Aorta (tissue), 5 donors: ENCODE measurements at regions not wholly inside any gene's neighbourhood (a gene's known extent, or its start where the extent isn't known, plus 50 kb on each side); places are given as distances from the start of the nearest gene placed in this dataset.
"Not testable (repeated sequence)": the region's sequence is repeated elsewhere in the genome, so short reads cannot be mapped to it uniquely, and the experiment has no call there.

Experiments
- ATAC-seq: fragments of 200-7000 bp; cut with Tn5 transposase; one replicate; pipeline ENCODE4 v1.9.1; 2022; ENCODE audit warnings: moderate library complexity; ENCODE audit not compliant: low FRiP score
- DNase-seq, 2 donors: peaks; one replicate each; pipeline ENCODE4 v3.0.0-alpha.2; 2020
- H3K27ac ChIP-seq, 2 donors: one replicate each; pipeline ENCODE4 v1.5.1; 2013; ENCODE audit warnings: low read length in 2 of 2, mild to moderate bottlenecking in 2 of 2, moderate library complexity in 2 of 2, control low read depth in 1 of 2, inconsistent platforms in 1 of 2, low read depth in 1 of 2
- H3K27me3 ChIP-seq, 2 donors: one replicate each; pipeline ENCODE4 v1.6.1; 2013; ENCODE audit warnings: control low read depth in 1 of 2, low read length in 1 of 2, mild to moderate bottlenecking in 1 of 2, moderate library complexity in 1 of 2; ENCODE audit not compliant: insufficient read depth in 2 of 2, control insufficient read depth in 1 of 2
- H3K36me3 ChIP-seq, 2 donors: one replicate each; pipeline ENCODE4 v1.6.1; 2013; ENCODE audit warnings: control low read depth in 1 of 2, low read length in 1 of 2, mild to moderate bottlenecking in 1 of 2; ENCODE audit not compliant: insufficient read depth in 2 of 2, control insufficient read depth in 1 of 2
- H3K4me1 ChIP-seq, 2 donors: one replicate each; pipeline ENCODE4 v1.6.1; 2013; ENCODE audit warnings: low read length in 2 of 2, control low read depth in 1 of 2, mild to moderate bottlenecking in 1 of 2, moderate library complexity in 1 of 2; ENCODE audit not compliant: insufficient read depth in 2 of 2, control insufficient read depth in 1 of 2
- H3K4me3 ChIP-seq, 2 donors: one replicate each; pipeline ENCODE4 v1.5.1; 2013; ENCODE audit warnings: low read length in 2 of 2, control low read depth in 1 of 2, mild to moderate bottlenecking in 1 of 2
- H3K9me3 ChIP-seq: one replicate; pipeline ENCODE4 v1.6.1; 2013; ENCODE audit warnings: mild to moderate bottlenecking, low read length; ENCODE audit not compliant: control insufficient read depth
- WGBS, 2 donors: extraction: QIAGEN DNeasy Blood & Tissue Kit; methylation state at CpG; one replicate each; pipeline ENCODE4 v1.1.7; 2013; 5-methylcytosine and 5-hydroxymethylcytosine counted together
- intact Hi-C, 2 donors: fragments of 100-400 bp; cut with DNase I; formaldehyde crosslinking; loops; one replicate each; pipeline versions ENCODE4 v1.14.2 to v1.15.0; 2022
- donor health status: healthy with polysubstance abuse.
- donor health status: Bipolar disorder and iron deficiency.
- donor health status: DM: no; HTN: no; CAD: no.
- donor health status: DM: no; HTN: no; CAD: no.
- donor health status: DM: yes; HTN: yes; CAD: no.

DNA sequence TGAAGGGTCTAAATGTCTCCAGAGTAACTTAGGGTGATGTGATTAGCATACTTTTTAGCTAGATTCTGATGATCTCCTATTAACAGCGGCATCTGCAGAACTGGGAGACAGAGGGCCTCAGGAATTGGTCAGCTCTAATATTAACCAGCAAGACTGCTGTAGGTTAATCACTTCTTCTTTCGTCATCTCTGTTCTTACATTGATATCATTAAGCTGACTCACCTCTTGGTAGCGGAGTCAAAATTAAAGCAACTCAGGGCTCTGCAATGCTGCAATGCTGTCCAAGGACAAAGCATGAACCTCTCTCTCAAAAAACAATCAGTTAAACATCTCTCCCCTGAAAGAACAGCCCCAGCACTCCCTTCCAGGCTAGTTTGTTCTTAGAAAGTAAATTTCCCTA is 57.5 kb upstream of the TRA2B start:
- intact Hi-C loops, result no loop called here
- Histone ChIP-seq H3K4me1 (peaks cover 0 to 2% of the 10 kb centered on the region in 2 donors), H3K27ac (no peak overlapping the region), H3K9me3 (no peaks in the 10 kb centered on the region), H3K36me3 (no peaks in the 10 kb centered on the region), H3K27me3 (no peaks in the 10 kb centered on the region), H3K4me3 (no peak overlapping the region)
- WGBS, 2 donors, result 80 to 90% methylated on average over 3 of the region's 3 CpGs
- no peak for DNase-seq
- ATAC-seq, result peak; percentile 58

DNA sequence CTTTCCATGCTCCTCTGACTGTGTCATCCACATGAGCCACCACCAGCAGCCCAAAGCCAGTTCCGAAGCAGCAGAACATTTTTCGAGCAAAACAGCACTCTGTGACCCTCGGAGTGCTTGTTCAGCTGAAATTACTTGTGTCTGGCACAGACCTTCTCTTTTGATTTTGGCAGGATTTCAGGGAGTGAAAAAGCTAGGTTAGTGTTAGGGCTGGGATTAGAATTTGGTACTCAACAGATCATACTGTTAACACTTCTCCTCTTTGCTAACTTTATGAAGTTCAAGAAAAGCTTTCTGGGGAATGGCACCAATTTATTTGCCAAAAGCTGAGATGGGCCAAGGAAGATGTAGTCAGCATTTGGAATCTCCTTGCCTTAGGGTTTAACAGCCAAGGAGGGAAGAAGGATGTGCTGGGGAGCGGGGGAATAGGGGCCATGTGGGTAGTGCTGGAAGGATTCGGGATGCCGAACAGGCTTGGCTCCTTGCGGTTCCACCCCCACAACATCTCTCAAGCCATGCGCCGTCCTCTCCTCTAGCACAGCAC is 55.1 kb upstream of the TRA2B start:
- Histone ChIP-seq H3K27me3 (no peaks in the 10 kb centered on the region), H3K4me3 (no peak overlapping the region), H3K27ac (no peak overlapping the region), H3K36me3 (no peaks in the 10 kb centered on the region), H3K9me3 (no peaks in the 10 kb centered on the region), H3K4me1 (peaks cover 0 to 2% of the 10 kb centered on the region in 2 donors)
- intact Hi-C loops, result no loop called here
- 7 to 14% methylated on average over 9 of the region's 9 CpGs for WGBS, 2 donors
- DNase-seq (no peak), ATAC-seq (peak; percentile 78)

DNA sequence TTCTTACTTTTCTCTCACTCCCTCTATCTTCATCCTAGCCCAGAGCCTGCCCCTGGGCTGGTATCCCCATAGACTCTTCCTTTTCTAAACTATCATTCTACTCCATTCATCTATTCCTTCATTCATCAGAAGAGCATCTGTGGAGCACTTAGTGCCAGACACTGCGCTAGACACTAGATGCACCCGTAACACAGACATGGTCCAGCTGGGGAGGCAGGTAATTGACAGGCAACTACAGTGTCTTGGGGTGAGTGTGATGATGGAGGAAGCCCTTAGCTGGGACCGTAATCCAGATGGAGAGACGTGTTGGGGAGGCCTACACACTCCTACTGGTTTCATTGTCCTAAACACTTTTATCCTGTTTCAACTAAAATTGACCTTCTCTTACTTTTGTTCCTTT is 53.2 kb upstream of the TRA2B start:
- H3K4me1 ChIP-seq, intact Hi-C loops, DNase-seq, H3K4me3 ChIP-seq, H3K27ac ChIP-seq, H3K27me3 ChIP-seq, H3K36me3 ChIP-seq, H3K9me3 ChIP-seq, ATAC-seq: not testable (repeated sequence)
- 88 to 98% methylated on average over 3 to 4 of the region's 4 CpGs for WGBS, 2 donors

DNA sequence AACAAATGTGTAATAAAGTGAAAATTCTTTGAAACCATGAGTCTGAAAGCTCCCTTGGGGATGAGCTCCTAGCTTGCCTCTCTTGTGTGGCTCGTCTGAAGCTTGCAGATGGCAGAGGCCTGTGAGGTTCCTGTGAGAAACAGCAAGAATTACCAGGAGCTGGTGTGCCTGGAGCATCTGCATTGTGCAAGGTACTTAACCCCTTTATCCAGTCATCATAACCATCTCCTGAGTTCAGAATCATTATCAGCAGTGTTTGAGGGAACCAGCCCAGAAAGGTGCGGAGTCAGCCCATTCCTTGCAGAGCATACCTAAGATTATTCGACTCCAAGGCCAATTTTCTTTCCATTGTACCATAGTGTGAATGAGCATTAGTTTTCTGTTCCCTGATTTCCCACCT is 51.7 kb upstream of the TRA2B start:
- Histone ChIP-seq H3K27ac (no peak overlapping the region), H3K9me3 (no peaks in the 10 kb centered on the region), H3K4me1 (peaks cover 0 to 2% of the 10 kb centered on the region in 2 donors), H3K36me3 (no peaks in the 10 kb centered on the region), H3K4me3 (no peak overlapping the region), H3K27me3 (no peaks in the 10 kb centered on the region)
- no peak for ATAC-seq
- intact Hi-C loops, result no loop called here
- WGBS, 2 donors, result 76 to 87% methylated on average over 3 of the region's 3 CpGs
- no peak for DNase-seq

DNA sequence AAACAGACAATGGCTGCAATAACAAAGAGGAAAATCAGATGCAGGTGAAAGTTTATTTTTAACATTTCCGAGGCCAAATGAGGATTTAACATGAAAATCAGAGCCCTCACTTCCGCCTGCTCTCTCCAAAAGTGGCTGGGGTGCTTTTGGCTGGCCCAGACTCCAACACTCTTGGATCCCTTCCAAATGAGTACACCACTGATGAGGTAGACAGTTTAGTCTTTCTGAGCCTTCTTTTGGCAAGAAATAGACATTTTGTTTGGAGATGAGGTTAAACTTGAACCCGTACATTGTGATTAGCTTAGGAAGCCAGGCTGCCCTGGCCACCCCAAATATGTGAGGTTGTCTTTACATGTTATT is 51.0 kb upstream of the TRA2B start:
- DNase-seq (no peak), ATAC-seq (no peak)
- Histone ChIP-seq H3K9me3 (no peaks in the 10 kb centered on the region), H3K4me3 (no peak overlapping the region), H3K27ac (no peak overlapping the region), H3K36me3 (no peaks in the 10 kb centered on the region), H3K27me3 (no peaks in the 10 kb centered on the region), H3K4me1 (peaks cover 0 to 2% of the 10 kb centered on the region in 2 donors)
- intact Hi-C loops, result no loop called here
- 84 to 88% methylated on average over 3 of the region's 3 CpGs for WGBS, 2 donors

DNA sequence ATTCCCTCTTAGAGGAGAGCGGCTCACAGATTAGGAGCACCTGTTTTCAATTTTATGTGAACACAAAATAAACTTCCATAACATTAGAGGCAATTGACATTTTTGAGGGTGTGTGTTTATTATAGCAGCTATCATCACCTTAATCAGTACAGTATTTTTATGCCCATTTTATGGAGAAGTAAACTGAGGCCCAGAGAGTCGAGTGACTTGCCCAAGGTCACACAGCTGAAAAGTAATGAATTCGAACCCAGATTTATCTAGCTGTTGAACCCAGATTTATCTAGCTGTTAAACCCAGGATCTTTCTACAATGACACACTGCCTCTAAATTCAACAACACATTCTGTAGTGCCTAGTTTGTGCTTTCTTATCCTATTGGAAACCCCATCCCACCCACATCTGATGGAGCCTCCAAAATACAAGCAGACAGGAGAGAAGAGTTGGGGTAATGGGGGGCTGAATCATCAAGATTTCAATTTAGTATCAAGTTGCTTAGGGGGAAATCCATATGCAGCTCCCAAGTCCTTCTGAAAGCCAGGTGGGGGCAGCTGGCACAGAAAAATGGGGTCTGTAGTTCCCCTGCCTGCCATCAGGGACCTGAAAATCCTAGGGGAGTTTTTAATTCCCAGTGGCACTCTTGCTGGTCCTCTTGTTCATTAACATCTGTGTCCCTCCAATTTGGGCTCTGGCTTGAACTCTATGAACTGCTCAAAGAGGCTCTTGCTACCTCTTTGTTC is 50.4 kb upstream of the TRA2B start:
- Histone ChIP-seq H3K27me3 (no peaks in the 10 kb centered on the region), H3K4me1 (peaks cover 0 to 2% of the 10 kb centered on the region in 2 donors), H3K4me3 (no peak overlapping the region), H3K9me3 (no peaks in the 10 kb centered on the region), H3K27ac (no peak overlapping the region), H3K36me3 (no peaks in the 10 kb centered on the region)
- 91 to 92% methylated on average over 3 of the region's 3 CpGs for WGBS, 2 donors
- intact Hi-C loops, result no loop called here
- no peak for ATAC-seq
- no peak for DNase-seq
